ENCODE measurements at regions not wholly inside any gene's neighbourhood (a gene's known extent, or its start where the extent isn't known, plus 50 kb on each side); places are given as distances from the start of the nearest gene placed in this dataset.

- Histone ChIP-seq H3K9ac (ENCODE audit: low read depth, low read length) (no peak overlapping the region), H3K36me3 (ENCODE audit: insufficient read depth, low read depth, low read length) (no peaks in the 10 kb centered on the region), H3K9me3 (ENCODE audit: insufficient read depth, low read depth, low read length) (no peaks in the 10 kb centered on the region), H3K4me1 (ENCODE audit: insufficient read depth, low read length) (peaks cover 23% of the 10 kb centered on the region), H3K27me3 (ENCODE audit: insufficient read depth, low read length) (no peaks in the 10 kb centered on the region), H3K27ac (ENCODE audit: low read length) (no peak overlapping the region), H3K4me3 (ENCODE audit: low read length) (no peak overlapping the region)
Measured at GRCh38 chr15:62881056-62881455, 161.5 kb upstream of the TPM1 start.

- peaks cover 6% of the 10 kb centered on the region; the same call in 1 of the 2 replicates for H3K27me3 ChIP-seq (ENCODE audit: insufficient read depth, low read length)
- H3K9me3 ChIP-seq (ENCODE audit: insufficient read depth, low read depth, low read length) = no peaks in the 10 kb centered on the region
- H3K4me1 ChIP-seq (ENCODE audit: insufficient read depth, low read length) = peaks cover 43% of the 10 kb centered on the region
- H3K27ac ChIP-seq (ENCODE audit: low read length) = no peak overlapping the region
- H3K9ac ChIP-seq (ENCODE audit: low read depth, low read length) = no peak overlapping the region
- H3K36me3 ChIP-seq (ENCODE audit: insufficient read depth, low read depth, low read length) = no peaks in the 10 kb centered on the region
- no peak overlapping the region for H3K4me3 ChIP-seq (ENCODE audit: low read length)
Measured at GRCh38 chr15:62883938-62884479, 158.5 kb upstream of the TPM1 start.

- Histone ChIP-seq H3K9ac (ENCODE audit: low read depth, low read length) (peak overlapping the region; percentile 4; the same call in 1 of the 2 replicates), H3K27ac (ENCODE audit: low read length) (no peak overlapping the region), H3K9me3 (ENCODE audit: insufficient read depth, low read depth, low read length) (no peaks in the 10 kb centered on the region), H3K4me3 (ENCODE audit: low read length) (peak overlapping the region; percentile 41; the same call in 1 of the 2 replicates), H3K27me3 (ENCODE audit: insufficient read depth, low read length) (peaks cover 6% of the 10 kb centered on the region; the same call in 1 of the 2 replicates), H3K36me3 (ENCODE audit: insufficient read depth, low read depth, low read length) (no peaks in the 10 kb centered on the region), H3K4me1 (ENCODE audit: insufficient read depth, low read length) (peaks cover 34% of the 10 kb centered on the region)
Measured at GRCh38 chr15:62886431-62887071, 156.0 kb upstream of the TPM1 start.

- Histone ChIP-seq H3K27me3 (ENCODE audit: insufficient read depth, low read length) (peaks cover 6% of the 10 kb centered on the region; the same call in 1 of the 2 replicates), H3K9ac (ENCODE audit: low read depth, low read length) (peak overlapping the region; percentile 4; the same call in 1 of the 2 replicates), H3K36me3 (ENCODE audit: insufficient read depth, low read depth, low read length) (no peaks in the 10 kb centered on the region), H3K4me3 (ENCODE audit: low read length) (peak overlapping the region; percentile 41; the same call in 1 of the 2 replicates), H3K9me3 (ENCODE audit: insufficient read depth, low read depth, low read length) (no peaks in the 10 kb centered on the region), H3K27ac (ENCODE audit: low read length) (no peak overlapping the region), H3K4me1 (ENCODE audit: insufficient read depth, low read length) (peaks cover 34% of the 10 kb centered on the region)
Measured at GRCh38 chr15:62887113-62887570, 155.4 kb upstream of the TPM1 start.

- H3K4me1 ChIP-seq (ENCODE audit: insufficient read depth, low read length) = peaks cover 34% of the 10 kb centered on the region
- no peak overlapping the region for H3K4me3 ChIP-seq (ENCODE audit: low read length)
- H3K27ac ChIP-seq (ENCODE audit: low read length) = no peak overlapping the region
- no peaks in the 10 kb centered on the region for H3K9me3 ChIP-seq (ENCODE audit: insufficient read depth, low read depth, low read length)
- H3K9ac ChIP-seq (ENCODE audit: low read depth, low read length) = no peak overlapping the region
- peaks cover 6% of the 10 kb centered on the region; the same call in 1 of the 2 replicates for H3K27me3 ChIP-seq (ENCODE audit: insufficient read depth, low read length)
- H3K36me3 ChIP-seq (ENCODE audit: insufficient read depth, low read depth, low read length) = no peaks in the 10 kb centered on the region
Measured at GRCh38 chr15:62888623-62889022, 153.9 kb upstream of the TPM1 start.

- H3K27me3 ChIP-seq (ENCODE audit: insufficient read depth, low read length) = peaks cover 6% of the 10 kb centered on the region; the same call in 1 of the 2 replicates
- H3K9ac ChIP-seq (ENCODE audit: low read depth, low read length) = no peak overlapping the region
- no peaks in the 10 kb centered on the region for H3K9me3 ChIP-seq (ENCODE audit: insufficient read depth, low read depth, low read length)
- H3K4me3 ChIP-seq (ENCODE audit: low read length) = no peak overlapping the region
- H3K4me1 ChIP-seq (ENCODE audit: insufficient read depth, low read length) = peaks cover 32% of the 10 kb centered on the region
- H3K27ac ChIP-seq (ENCODE audit: low read length) = no peak overlapping the region
- no peaks in the 10 kb centered on the region for H3K36me3 ChIP-seq (ENCODE audit: insufficient read depth, low read depth, low read length)
Measured at GRCh38 chr15:62889141-62889661, 153.3 kb upstream of the TPM1 start.

- H3K27ac ChIP-seq (ENCODE audit: low read length) = no peak overlapping the region
Measured at GRCh38 chr15:62889734-62890505, 152.6 kb upstream of the TPM1 start.

GRCh38 chr15:62894322-62895085 lies 148.0 kb upstream of the TPM1 start:
- Histone ChIP-seq H3K27ac (ENCODE audit: low read length) (no peak overlapping the region), H3K9ac (ENCODE audit: low read depth, low read length) (no peak overlapping the region), H3K4me1 (ENCODE audit: insufficient read depth, low read length) (peaks cover 27% of the 10 kb centered on the region), H3K36me3 (ENCODE audit: insufficient read depth, low read depth, low read length) (no peaks in the 10 kb centered on the region), H3K27me3 (ENCODE audit: insufficient read depth, low read length) (no peaks in the 10 kb centered on the region), H3K4me3 (ENCODE audit: low read length) (no peak overlapping the region), H3K9me3 (ENCODE audit: insufficient read depth, low read depth, low read length) (no peaks in the 10 kb centered on the region)

More at GRCh38 chr15:62889734-62890505, 152.6 kb upstream of the TPM1 start:
- H3K36me3 ChIP-seq (ENCODE audit: insufficient read depth, low read depth, low read length) = no peaks in the 10 kb centered on the region
- peaks cover 6% of the 10 kb centered on the region; the same call in 1 of the 2 replicates for H3K27me3 ChIP-seq (ENCODE audit: insufficient read depth, low read length)
- no peak overlapping the region for H3K4me3 ChIP-seq (ENCODE audit: low read length)
- no peak overlapping the region for H3K9ac ChIP-seq (ENCODE audit: low read depth, low read length)
- H3K9me3 ChIP-seq (ENCODE audit: insufficient read depth, low read depth, low read length) = no peaks in the 10 kb centered on the region
- H3K4me1 ChIP-seq (ENCODE audit: insufficient read depth, low read length) = peaks cover 30% of the 10 kb centered on the region

GRCh38 chr15:62895139-62895866 lies 147.2 kb upstream of the TPM1 start:
- peaks cover 27% of the 10 kb centered on the region for H3K4me1 ChIP-seq (ENCODE audit: insufficient read depth, low read length)
- H3K9ac ChIP-seq (ENCODE audit: low read depth, low read length) = peak overlapping the region; percentile 14; the same call in 1 of the 2 replicates
- H3K27me3 ChIP-seq (ENCODE audit: insufficient read depth, low read length) = no peaks in the 10 kb centered on the region
- H3K27ac ChIP-seq (ENCODE audit: low read length) = no peak overlapping the region
- no peaks in the 10 kb centered on the region for H3K36me3 ChIP-seq (ENCODE audit: insufficient read depth, low read depth, low read length)
- H3K4me3 ChIP-seq (ENCODE audit: low read length) = no peak overlapping the region
- H3K9me3 ChIP-seq (ENCODE audit: insufficient read depth, low read depth, low read length) = no peaks in the 10 kb centered on the region

- no peak overlapping the region for H3K4me3 ChIP-seq (ENCODE audit: low read length)
- H3K4me1 ChIP-seq (ENCODE audit: insufficient read depth, low read length) = peaks cover 27% of the 10 kb centered on the region
- peak overlapping the region; percentile 14; the same call in 1 of the 2 replicates for H3K9ac ChIP-seq (ENCODE audit: low read depth, low read length)
- no peak overlapping the region for H3K27ac ChIP-seq (ENCODE audit: low read length)
- no peaks in the 10 kb centered on the region for H3K36me3 ChIP-seq (ENCODE audit: insufficient read depth, low read depth, low read length)
- no peaks in the 10 kb centered on the region for H3K9me3 ChIP-seq (ENCODE audit: insufficient read depth, low read depth, low read length)
- no peaks in the 10 kb centered on the region for H3K27me3 ChIP-seq (ENCODE audit: insufficient read depth, low read length)
Measured at GRCh38 chr15:62895905-62896316, 146.6 kb upstream of the TPM1 start.

Measured in iPS-20b (cell line).